ENCODE measurements at regions not wholly inside any gene's neighbourhood (a gene's known extent, or its start where the extent isn't known, plus 50 kb on each side); places are given as distances from the start of the nearest gene placed in this dataset.

- TF ChIP-seq REST (IDR thresholded peaks at IDR 0.05; ENCODE audit: unreplicated experiment) (no peak), CREB1 (CRISPR knock-in tag; IDR thresholded peaks at IDR 0.05; ENCODE audit: low read depth) (no peak), EZH2phosphoT487 (IDR thresholded peaks at IDR 0.05; ENCODE audit: unreplicated experiment) (no peak), POLR2AphosphoS5 (IDR thresholded peaks at IDR 0.05; ENCODE audit: low read depth) (no peak), EZH2 (IDR thresholded peaks at IDR 0.05; ENCODE audit: low read depth, unreplicated experiment) (no peak)
- TF ChIP-seq, protein P1, sequence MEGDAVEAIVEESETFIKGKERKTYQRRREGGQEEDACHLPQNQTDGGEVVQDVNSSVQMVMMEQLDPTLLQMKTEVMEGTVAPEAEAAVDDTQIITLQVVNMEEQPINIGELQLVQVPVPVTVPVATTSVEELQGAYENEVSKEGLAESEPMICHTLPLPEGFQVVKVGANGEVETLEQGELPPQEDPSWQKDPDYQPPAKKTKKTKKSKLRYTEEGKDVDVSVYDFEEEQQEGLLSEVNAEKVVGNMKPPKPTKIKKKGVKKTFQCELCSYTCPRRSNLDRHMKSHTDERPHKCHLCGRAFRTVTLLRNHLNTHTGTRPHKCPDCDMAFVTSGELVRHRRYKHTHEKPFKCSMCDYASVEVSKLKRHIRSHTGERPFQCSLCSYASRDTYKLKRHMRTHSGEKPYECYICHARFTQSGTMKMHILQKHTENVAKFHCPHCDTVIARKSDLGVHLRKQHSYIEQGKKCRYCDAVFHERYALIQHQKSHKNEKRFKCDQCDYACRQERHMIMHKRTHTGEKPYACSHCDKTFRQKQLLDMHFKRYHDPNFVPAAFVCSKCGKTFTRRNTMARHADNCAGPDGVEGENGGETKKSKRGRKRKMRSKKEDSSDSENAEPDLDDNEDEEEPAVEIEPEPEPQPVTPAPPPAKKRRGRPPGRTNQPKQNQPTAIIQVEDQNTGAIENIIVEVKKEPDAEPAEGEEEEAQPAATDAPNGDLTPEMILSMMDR (conservative IDR thresholded peaks at IDR 0.05; ENCODE audit: low read depth in 2 of 2), result no peak
- TF ChIP-seq, protein P2, sequence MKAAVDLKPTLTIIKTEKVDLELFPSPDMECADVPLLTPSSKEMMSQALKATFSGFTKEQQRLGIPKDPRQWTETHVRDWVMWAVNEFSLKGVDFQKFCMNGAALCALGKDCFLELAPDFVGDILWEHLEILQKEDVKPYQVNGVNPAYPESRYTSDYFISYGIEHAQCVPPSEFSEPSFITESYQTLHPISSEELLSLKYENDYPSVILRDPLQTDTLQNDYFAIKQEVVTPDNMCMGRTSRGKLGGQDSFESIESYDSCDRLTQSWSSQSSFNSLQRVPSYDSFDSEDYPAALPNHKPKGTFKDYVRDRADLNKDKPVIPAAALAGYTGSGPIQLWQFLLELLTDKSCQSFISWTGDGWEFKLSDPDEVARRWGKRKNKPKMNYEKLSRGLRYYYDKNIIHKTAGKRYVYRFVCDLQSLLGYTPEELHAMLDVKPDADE (IDR thresholded peaks at IDR 0.05), result no peak
Observed at GRCh38 chr11:26112264-26112663, 219.7 kb upstream of the ANO3 start (continued).

GRCh38 chr11:26121466-26121865, 210.5 kb upstream of the ANO3 start:
- DNase-seq (ENCODE audit: low spot score) (no peak), ATAC-seq (no peak)
- Mint-ChIP-seq H3K36me3 (ENCODE audit: low read depth) (no peaks in the 10 kb centered on the region), H3K9me3 (peaks cover 5% of the 10 kb centered on the region; the same call in 1 of the 3 replicates), H3K4me1 (no peaks in the 10 kb centered on the region), H3K27ac (no peak overlapping the region), H3K4me3 (no peak overlapping the region), H3K27me3 (ENCODE audit: insufficient read depth, low read depth, poor library complexity) (no peaks in the 10 kb centered on the region)
- Histone ChIP-seq H3K4me3 (no peak overlapping the region), H3K9me2 (ENCODE audit: insufficient read depth) (peaks cover 5% of the 10 kb centered on the region; the same call in 1 of the 2 replicates), H3K36me3 (ENCODE audit: insufficient read depth) (no peaks in the 10 kb centered on the region), H3F3A (replicated peaks; ENCODE audit: low read depth) (no peaks in the 10 kb centered on the region), H3K27me3 (ENCODE audit: insufficient read depth) (no peaks in the 10 kb centered on the region), H2AFZ (no peak overlapping the region), H4K20me1 (replicated peaks; ENCODE audit: insufficient read depth) (no peaks in the 10 kb centered on the region), H3K79me2 (replicated peaks; ENCODE audit: insufficient read depth) (no peaks in the 10 kb centered on the region), H3K27ac (ENCODE audit: low read depth) (no peak overlapping the region), H3K4me2 (no peak overlapping the region), H3K4me1 (ENCODE audit: insufficient read depth) (no peaks in the 10 kb centered on the region)
- TF ChIP-seq CREB1 (CRISPR knock-in tag; IDR thresholded peaks at IDR 0.05; ENCODE audit: low read depth), result no peak
- TF ChIP-seq JUNB (IDR thresholded peaks at IDR 0.05; ENCODE audit: unreplicated experiment), result no peak
- TF ChIP-seq EZH2phosphoT487 (IDR thresholded peaks at IDR 0.05; ENCODE audit: unreplicated experiment), result no peak

All from GM23338 (cell line).